Naive B cell (primary cell): ENCODE measurements at regions not wholly inside any gene's neighbourhood (a gene's known extent, or its start where the extent isn't known, plus 50 kb on each side); places are given as distances from the start of the nearest gene placed in this dataset.
A peak's percentile ranks its signal among the peaks of the same experiment; 100 is the strongest.
"Not testable (repeated sequence)": the region's sequence is repeated elsewhere in the genome, so short reads cannot be mapped to it uniquely, and the experiment has no call there.

ENCODE experiments used
- ATAC-seq, 2 donors: fragments of 150-1000 bp; cut with Tn5 transposase; 2 replicates each; pipeline ENCODE4 v1.10.0; 2021; ENCODE audit warnings: low read depth in 2 of 2, mild to moderate bottlenecking in 2 of 2, moderate library complexity in 2 of 2
- DNase-seq: peaks from one replicate; pipeline ENCODE4 v3.0.0; 2022
- H3K27ac Mint-ChIP-seq, 6 donors: one replicate each; pipeline ENCODE4 v1.8.0; 2020 to 2022; ENCODE audit warnings: mild to moderate bottlenecking in 6 of 6, mixed read lengths in 6 of 6, moderate library complexity in 5 of 6, inconsistent platforms in 2 of 6
- H3K27me3 Mint-ChIP-seq, 3 donors: one replicate each; pipeline ENCODE4 v1.8.0; 2021 to 2022; ENCODE audit warnings: mixed read lengths in 3 of 3, mild to moderate bottlenecking in 1 of 3
- H3K36me3 Mint-ChIP-seq, 2 donors: one replicate each; pipeline ENCODE4 v1.8.0; 2020 to 2022; ENCODE audit warnings: mixed read lengths in 2 of 2, inconsistent platforms in 1 of 2, mild to moderate bottlenecking in 1 of 2
- H3K4me1 Mint-ChIP-seq, 3 donors: one replicate each; pipeline ENCODE4 v1.8.0; 2020 to 2022; ENCODE audit warnings: mixed read lengths in 3 of 3, inconsistent platforms in 1 of 3, mild to moderate bottlenecking in 1 of 3, moderate library complexity in 1 of 3
- H3K4me3 Mint-ChIP-seq, 8 donors: one replicate each; pipeline ENCODE4 v1.8.0; 2020 to 2022; ENCODE audit warnings: mild to moderate bottlenecking in 8 of 8, mixed read lengths in 8 of 8, moderate library complexity in 8 of 8, inconsistent platforms in 2 of 8
- H3K9me3 Mint-ChIP-seq, 7 donors: one replicate each; pipeline ENCODE4 v1.8.0; 2020 to 2022; ENCODE audit warnings: mixed read lengths in 7 of 7, mild to moderate bottlenecking in 5 of 7, inconsistent platforms in 2 of 7, moderate library complexity in 1 of 7

GRCh38 chr20:23299673-23300050 lies 50.9 kb upstream of the NXT1 start:
- DNase-seq, result no peak
- Mint-ChIP-seq H3K36me3 (no peaks in the 10 kb centered on the region), H3K4me3 (no peak overlapping the region), H3K9me3 (no peaks in the 10 kb centered on the region), H3K27ac (no peak overlapping the region), H3K27me3 (peaks cover 4 to 26% (median 21%) of the 10 kb centered on the region in 3 donors), H3K4me1 (no peaks in the 10 kb centered on the region)
- no peak for ATAC-seq

- no peak for DNase-seq
- Mint-ChIP-seq H3K27me3 (peaks cover 4 to 25% (median 22%) of the 10 kb centered on the region in 3 donors), H3K9me3 (no peaks in the 10 kb centered on the region), H3K36me3 (no peaks in the 10 kb centered on the region), H3K4me1 (no peaks in the 10 kb centered on the region), H3K4me3 (no peak overlapping the region), H3K27ac (no peak overlapping the region)
- no peak for ATAC-seq
Observed at GRCh38 chr20:23298926-23299672, 51.5 kb upstream of the NXT1 start.

GRCh38 chr20:23298155-23298554 lies 52.4 kb upstream of the NXT1 start:
- ATAC-seq (no peak), DNase-seq (no peak)
- no peaks in the 10 kb centered on the region for H3K9me3 Mint-ChIP-seq
- peaks cover 4 to 25% (median 22%) of the 10 kb centered on the region in 3 donors for H3K27me3 Mint-ChIP-seq
- H3K27ac Mint-ChIP-seq, result peak overlapping the region in 1 of 6 donors; percentile 22
- H3K36me3 Mint-ChIP-seq, result no peaks in the 10 kb centered on the region
- H3K4me3 Mint-ChIP-seq, result no peak overlapping the region
- H3K4me1 Mint-ChIP-seq, result no peaks in the 10 kb centered on the region

- ATAC-seq (no peak), DNase-seq (no peak)
- peaks cover 4 to 25% (median 22%) of the 10 kb centered on the region in 3 donors for H3K27me3 Mint-ChIP-seq
- H3K9me3 Mint-ChIP-seq, result no peaks in the 10 kb centered on the region
- no peaks in the 10 kb centered on the region for H3K4me1 Mint-ChIP-seq
- no peak overlapping the region for H3K27ac Mint-ChIP-seq
- no peak overlapping the region for H3K4me3 Mint-ChIP-seq
- H3K36me3 Mint-ChIP-seq, result no peaks in the 10 kb centered on the region
Observed at GRCh38 chr20:23296841-23297701, 53.5 kb upstream of the NXT1 start.

GRCh38 chr20:23295934-23296333 lies 54.7 kb upstream of the NXT1 start:
- DNase-seq (no peak), ATAC-seq (no peak)
- Mint-ChIP-seq H3K27me3 (peaks cover 9 to 28% (median 26%) of the 10 kb centered on the region in 3 donors), H3K27ac (no peak overlapping the region), H3K4me3 (no peak overlapping the region), H3K9me3 (no peaks in the 10 kb centered on the region), H3K4me1 (no peaks in the 10 kb centered on the region), H3K36me3 (no peaks in the 10 kb centered on the region)

- H3K4me3 Mint-ChIP-seq, result no peak overlapping the region
Observed at GRCh38 chr20:23294671-23295070, 55.9 kb upstream of the NXT1 start.

GRCh38 chr20:23294166-23294565 lies 56.4 kb upstream of the NXT1 start:
- no peaks in the 10 kb centered on the region for H3K4me1 Mint-ChIP-seq
- no peak overlapping the region for H3K4me3 Mint-ChIP-seq
- H3K9me3 Mint-ChIP-seq, result no peaks in the 10 kb centered on the region
- H3K36me3 Mint-ChIP-seq, result no peaks in the 10 kb centered on the region
- peaks cover 9 to 36% (median 31%) of the 10 kb centered on the region in 3 donors for H3K27me3 Mint-ChIP-seq
- no peak overlapping the region for H3K27ac Mint-ChIP-seq
- ATAC-seq, result no peak
- DNase-seq, result no peak

More at GRCh38 chr20:23294671-23295070, 55.9 kb upstream of the NXT1 start:
- no peaks in the 10 kb centered on the region for H3K9me3 Mint-ChIP-seq
- peaks cover 9 to 36% (median 31%) of the 10 kb centered on the region in 3 donors for H3K27me3 Mint-ChIP-seq
- no peaks in the 10 kb centered on the region for H3K4me1 Mint-ChIP-seq
- ATAC-seq (no peak), DNase-seq (no peak)
- H3K36me3 Mint-ChIP-seq, result no peaks in the 10 kb centered on the region
- H3K27ac Mint-ChIP-seq, result no peak overlapping the region

GRCh38 chr20:23293689-23294088 lies 56.9 kb upstream of the NXT1 start:
- no peaks in the 10 kb centered on the region for H3K9me3 Mint-ChIP-seq
- no peak overlapping the region for H3K4me3 Mint-ChIP-seq
- H3K4me1 Mint-ChIP-seq, result no peaks in the 10 kb centered on the region
- DNase-seq (no peak), ATAC-seq (no peak)
- peaks cover 9 to 36% (median 31%) of the 10 kb centered on the region in 3 donors for H3K27me3 Mint-ChIP-seq
- H3K36me3 Mint-ChIP-seq, result no peaks in the 10 kb centered on the region
- H3K27ac Mint-ChIP-seq, result no peak overlapping the region

GRCh38 chr20:23292311-23292710 lies 58.3 kb upstream of the NXT1 start:
- H3K9me3 Mint-ChIP-seq, ATAC-seq, DNase-seq, H3K36me3 Mint-ChIP-seq, H3K4me3 Mint-ChIP-seq, H3K4me1 Mint-ChIP-seq, H3K27ac Mint-ChIP-seq: not testable (repeated sequence)
- peaks cover 5 to 34% (median 24%) of the 10 kb centered on the region in 3 donors for H3K27me3 Mint-ChIP-seq

GRCh38 chr20:23291575-23292240 lies 58.9 kb upstream of the NXT1 start:
- no peak overlapping the region for H3K27ac Mint-ChIP-seq
- no peaks in the 10 kb centered on the region for H3K36me3 Mint-ChIP-seq
- ATAC-seq (no peak), DNase-seq (no peak)
- no peaks in the 10 kb centered on the region for H3K4me1 Mint-ChIP-seq
- H3K4me3 Mint-ChIP-seq, result no peak overlapping the region
- no peaks in the 10 kb centered on the region for H3K9me3 Mint-ChIP-seq
- H3K27me3 Mint-ChIP-seq, result peaks cover 5 to 28% (median 19%) of the 10 kb centered on the region in 3 donors

- Mint-ChIP-seq H3K9me3 (no peaks in the 10 kb centered on the region), H3K4me1 (no peaks in the 10 kb centered on the region)
- no peak for ATAC-seq
Observed at GRCh38 chr20:23290761-23291574, 59.6 kb upstream of the NXT1 start.

GRCh38 chr20:23289724-23290395 lies 60.7 kb upstream of the NXT1 start:
- DNase-seq, result no peak
- peaks cover 0 to 2% (median 0%) of the 10 kb centered on the region in 7 donors for H3K9me3 Mint-ChIP-seq
- no peak overlapping the region for H3K4me3 Mint-ChIP-seq
- H3K27me3 Mint-ChIP-seq, result peaks cover 5 to 23% (median 21%) of the 10 kb centered on the region in 3 donors
- no peaks in the 10 kb centered on the region for H3K36me3 Mint-ChIP-seq
- no peak overlapping the region for H3K27ac Mint-ChIP-seq
- no peaks in the 10 kb centered on the region for H3K4me1 Mint-ChIP-seq
- no peak for ATAC-seq

More at GRCh38 chr20:23290761-23291574, 59.6 kb upstream of the NXT1 start:
- no peak for DNase-seq
- Mint-ChIP-seq H3K36me3 (no peaks in the 10 kb centered on the region), H3K27me3 (peaks cover 5 to 23% (median 19%) of the 10 kb centered on the region in 3 donors), H3K27ac (peak overlapping the region in 2 of 6 donors; percentile 7 to 68), H3K4me3 (no peak overlapping the region)
